GM23338 (cell line): ENCODE measurements at regions not wholly inside any gene's neighbourhood (a gene's known extent, or its start where the extent isn't known, plus 50 kb on each side); places are given as distances from the start of the nearest gene placed in this dataset.
A peak's percentile ranks its signal among the peaks of the same experiment; 100 is the strongest.

Experiments
- ATAC-seq: fragments of 200-7000 bp; cut with Tn5 transposase; 3 replicates; pipeline ENCODE4 v1.9.1; 2020
- DNase-seq: peaks from one replicate; pipeline ENCODE4 v3.0.0-alpha.2; 2015; ENCODE audit warnings: low spot score
- H2AFZ ChIP-seq: fragments of 200-600 bp; sonication (generic); 2 replicates; pipeline ENCODE4 v1.8.0; 2016; ENCODE audit warnings: antibody characterized with exemption, mild to moderate bottlenecking, moderate library complexity
- H3F3A ChIP-seq: fragments of 200-600 bp; sonication (generic); replicated peaks from 2 replicates; pipeline ENCODE4 v1.8.0; 2017; ENCODE audit warnings: antibody characterized with exemption, mixed run types, low read depth
- H3K27ac ChIP-seq: fragments of 200-600 bp; sonication (generic); 2 replicates; pipeline ENCODE4 v1.6.1; 2016; ENCODE audit warnings: low read depth
- H3K27me3 ChIP-seq: fragments of 200-600 bp; sonication (generic); 2 replicates; pipeline ENCODE4 v1.8.0; 2016; ENCODE audit warnings: mild to moderate bottlenecking, mixed run types, moderate library complexity; ENCODE audit not compliant: insufficient read depth
- H3K36me3 ChIP-seq: fragments of 200-600 bp; sonication (generic); 2 replicates; pipeline ENCODE4 v1.8.0; 2016; ENCODE audit warnings: mild to moderate bottlenecking; ENCODE audit not compliant: insufficient read depth
- H3K4me1 ChIP-seq: fragments of 200-600 bp; sonication (generic); 2 replicates; pipeline ENCODE4 v1.8.0; 2016; ENCODE audit warnings: mild to moderate bottlenecking, moderate library complexity; ENCODE audit not compliant: insufficient read depth
- H3K4me2 ChIP-seq: fragments of 200-600 bp; sonication (generic); 2 replicates; pipeline ENCODE4 v1.7.1; 2017; ENCODE audit warnings: mixed run types
- H3K4me3 ChIP-seq: fragments of 200-600 bp; sonication (generic); 2 replicates; pipeline ENCODE4 v1.6.1; 2016; ENCODE audit warnings: mixed run types
- H3K79me2 ChIP-seq: fragments of 200-600 bp; sonication (generic); replicated peaks from 2 replicates; pipeline ENCODE4 v1.8.0; 2017; ENCODE audit warnings: mild to moderate bottlenecking; ENCODE audit not compliant: insufficient read depth
- H3K9me2 ChIP-seq: fragments of 200-600 bp; sonication (generic); 2 replicates; pipeline ENCODE4 v1.8.0; 2017; ENCODE audit not compliant: insufficient read depth
- H4K20me1 ChIP-seq: fragments of 200-600 bp; sonication (generic); replicated peaks from 2 replicates; pipeline ENCODE4 v1.8.0; 2017; ENCODE audit warnings: mild to moderate bottlenecking; ENCODE audit not compliant: insufficient read depth
- H3K27ac Mint-ChIP-seq: 2 replicates; pipeline ENCODE4 v1.8.0; 2020; ENCODE audit warnings: inconsistent platforms, mild to moderate bottlenecking, moderate library complexity, mixed read lengths
- H3K27me3 Mint-ChIP-seq: 3 replicates; pipeline ENCODE4 v1.8.0; 2022; ENCODE audit warnings: low read depth, mild to moderate bottlenecking, moderate library complexity, mixed read lengths, inconsistent platforms; ENCODE audit not compliant: insufficient read depth, poor library complexity
- H3K36me3 Mint-ChIP-seq: 3 replicates; pipeline ENCODE4 v1.8.0; 2021; ENCODE audit warnings: low read depth, mild to moderate bottlenecking, inconsistent platforms, moderate library complexity, mixed read lengths
- H3K4me1 Mint-ChIP-seq: 3 replicates; pipeline ENCODE4 v1.8.0; 2020; ENCODE audit warnings: mild to moderate bottlenecking, inconsistent platforms, mixed read lengths
- H3K4me3 Mint-ChIP-seq: 3 replicates; pipeline ENCODE4 v1.8.0; 2021; ENCODE audit warnings: moderate library complexity, mild to moderate bottlenecking, inconsistent platforms, mixed read lengths
- H3K9me3 Mint-ChIP-seq: 3 replicates; pipeline ENCODE4 v1.8.0; 2020; ENCODE audit warnings: moderate library complexity, mild to moderate bottlenecking, inconsistent platforms, mixed read lengths
- CREB1 ChIP-seq: fragments of 250-450 bp; sonication (Bioruptor Pico); IDR thresholded peaks from 2 replicates; pipeline ENCODE4 v1.5.0; 2020; ENCODE audit warnings: low read depth, mild to moderate bottlenecking, moderate library complexity
- CTCF ChIP-seq, 2 experiments: fragments of 200-600 bp in 1 of 2; sonication (generic) in 1 of 2; conservative IDR thresholded peaks; 2 replicates each; pipeline versions ENCODE4 v1.5.1 to v1.6.1; 2016 to 2017; ENCODE audit warnings: antibody characterized with exemption in 2 of 2, low read depth in 2 of 2, mild to moderate bottlenecking in 2 of 2, moderate library complexity in 1 of 2
- ETS1 ChIP-seq: IDR thresholded peaks from 2 replicates; pipeline ENCODE4 v1.6.1; 2016; ENCODE audit warnings: antibody characterized with exemption
- EZH2 ChIP-seq: fragments of 200-600 bp; sonication (generic); IDR thresholded peaks from one replicate; pipeline ENCODE4 v1.8.0; 2017; ENCODE audit warnings: antibody characterized with exemption, mild to moderate bottlenecking, low read depth; ENCODE audit not compliant: unreplicated experiment
- EZH2phosphoT487 ChIP-seq: fragments of 200-600 bp; sonication (generic); IDR thresholded peaks from one replicate; pipeline ENCODE4 v1.8.1; 2018; ENCODE audit warnings: antibody characterized with exemption; ENCODE audit not compliant: unreplicated experiment
- JUNB ChIP-seq: IDR thresholded peaks from one replicate; pipeline ENCODE4 v1.6.1; 2016; ENCODE audit warnings: antibody characterized with exemption; ENCODE audit not compliant: unreplicated experiment
- NANOG ChIP-seq: IDR thresholded peaks from 2 replicates; pipeline ENCODE4 v1.6.1; 2016; ENCODE audit warnings: antibody characterized with exemption, borderline replicate concordance
- POLR2AphosphoS5 ChIP-seq: IDR thresholded peaks from 2 replicates; pipeline ENCODE4 v1.6.1; 2016; ENCODE audit warnings: antibody characterized with exemption, low read depth
- STAT1 ChIP-seq: IDR thresholded peaks from one replicate; pipeline ENCODE4 v1.6.1; 2016; ENCODE audit warnings: antibody characterized with exemption; ENCODE audit not compliant: unreplicated experiment
- ZNF114 ChIP-seq: fragments of 250-450 bp; sonication (Bioruptor Pico); IDR thresholded peaks from 2 replicates; pipeline ENCODE4 v1.5.0; 2020; ENCODE audit warnings: mild to moderate bottlenecking, moderate library complexity
- ZNF331 ChIP-seq: fragments of 250-450 bp; sonication (Bioruptor Pico); IDR thresholded peaks from 2 replicates; pipeline ENCODE4 v1.5.0; 2020; ENCODE audit warnings: low read depth, mild to moderate bottlenecking, moderate library complexity
- TF ChIP-seq, protein P1 (sequence below): IDR thresholded peaks from one replicate; pipeline ENCODE4 v1.6.1; 2018; ENCODE audit warnings: antibody characterized with exemption; ENCODE audit not compliant: unreplicated experiment

DNA sequence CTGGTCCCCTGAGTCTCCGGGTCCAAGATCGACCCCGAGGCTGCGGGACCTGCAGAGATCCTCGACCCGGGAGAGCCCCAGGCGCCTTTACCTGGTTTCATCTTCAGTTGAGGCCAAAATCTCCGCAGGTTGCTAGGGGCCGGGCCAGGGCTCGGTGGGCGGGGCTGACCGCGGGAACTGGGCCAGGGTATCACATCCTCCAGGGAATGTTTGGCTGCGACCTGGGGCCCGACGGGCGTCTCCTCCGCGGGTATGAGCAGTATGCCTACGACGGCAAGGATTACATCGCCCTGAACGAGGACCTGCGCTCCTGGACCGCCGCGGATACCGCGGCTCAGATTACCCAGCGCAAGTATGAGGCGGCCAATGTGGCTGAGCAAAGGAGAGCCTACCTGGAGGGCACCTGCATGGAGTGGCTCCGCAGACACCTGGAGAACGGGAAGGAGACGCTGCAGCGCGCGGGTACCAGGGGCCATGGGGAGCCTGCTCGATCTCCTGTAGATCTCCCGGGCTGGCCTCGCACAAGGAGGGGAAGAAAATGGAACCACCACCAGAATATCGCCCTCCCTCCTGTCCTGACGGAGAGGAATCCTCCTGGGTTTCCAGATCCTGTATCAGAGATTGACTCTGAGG lies 53.8 kb upstream of the POLR1H start:
- H3K4me1 Mint-ChIP-seq: peaks cover 14% of the 10 kb centered on the region
- ATAC-seq (peak; percentile 82), DNase-seq (peak; percentile 89)
- no peaks in the 10 kb centered on the region for H3K9me3 Mint-ChIP-seq
- peak overlapping the region; percentile 79 for H3K4me3 ChIP-seq
- no peaks in the 10 kb centered on the region for H3K9me2 ChIP-seq
- no peak overlapping the region for H3K27ac Mint-ChIP-seq
- no peaks in the 10 kb centered on the region for H3K36me3 Mint-ChIP-seq
- peak overlapping the region; percentile 78 for H3K4me3 Mint-ChIP-seq
- TF ChIP-seq ETS1 (no peak), NANOG (no peak), POLR2AphosphoS5 (0 out of 2 replicates have a peak, but pooled peaks have one; percentile 13)
- H3K79me2 ChIP-seq: no peaks in the 10 kb centered on the region
- peaks cover 5% of the 10 kb centered on the region for H3K4me1 ChIP-seq
- 0 out of 2 replicates have a peak, but pooled peaks cover 3% of the 10 kb centered on the region for H4K20me1 ChIP-seq
- peak overlapping the region; percentile 93 for H2AFZ ChIP-seq
- H3F3A ChIP-seq: no peaks in the 10 kb centered on the region; the same call in 1 of the 2 replicates
- no peak overlapping the region for H3K27ac ChIP-seq
- H3K27me3 Mint-ChIP-seq: peaks cover 38% of the 10 kb centered on the region
- peaks cover 84% of the 10 kb centered on the region for H3K27me3 ChIP-seq
- peak overlapping the region; percentile 93 for H3K4me2 ChIP-seq
- H3K36me3 ChIP-seq: no peaks in the 10 kb centered on the region

GRCh38 chr6:30009113-30009512 lies 52.0 kb upstream of the POLR1H start:
- no peak for DNase-seq
- Mint-ChIP-seq H3K4me3 (no peak overlapping the region), H3K27me3 (peaks cover 41% of the 10 kb centered on the region), H3K27ac (no peak overlapping the region), H3K9me3 (no peaks in the 10 kb centered on the region), H3K36me3 (no peaks in the 10 kb centered on the region), H3K4me1 (peaks cover 18% of the 10 kb centered on the region)
- Histone ChIP-seq H3K4me1 (peaks cover 5% of the 10 kb centered on the region), H3K27ac (no peak overlapping the region), H3K27me3 (peaks cover 67% of the 10 kb centered on the region), H3K4me3 (no peak overlapping the region), H4K20me1 (0 out of 2 replicates have a peak, but pooled peaks cover 3% of the 10 kb centered on the region), H3K79me2 (no peaks in the 10 kb centered on the region), H3K9me2 (no peaks in the 10 kb centered on the region), H3F3A (no peaks in the 10 kb centered on the region; the same call in 1 of the 2 replicates), H3K4me2 (no peak overlapping the region), H2AFZ (no peak overlapping the region), H3K36me3 (no peaks in the 10 kb centered on the region)
- no peak for ATAC-seq
- TF ChIP-seq NANOG (no peak), CREB1 (CRISPR knock-in tag) (no peak), ETS1 (no peak), CTCF (conservative IDR thresholded peaks at IDR 0.05; ENCODE audit: low read depth in 2 of 2) (no peak), ZNF331 (CRISPR knock-in tag) (no peak), JUNB (no peak), EZH2 (no peak), STAT1 (no peak), POLR2AphosphoS5 (no peak), ZNF114 (CRISPR knock-in tag) (no peak), EZH2phosphoT487 (no peak)
- TF ChIP-seq, protein P1, sequence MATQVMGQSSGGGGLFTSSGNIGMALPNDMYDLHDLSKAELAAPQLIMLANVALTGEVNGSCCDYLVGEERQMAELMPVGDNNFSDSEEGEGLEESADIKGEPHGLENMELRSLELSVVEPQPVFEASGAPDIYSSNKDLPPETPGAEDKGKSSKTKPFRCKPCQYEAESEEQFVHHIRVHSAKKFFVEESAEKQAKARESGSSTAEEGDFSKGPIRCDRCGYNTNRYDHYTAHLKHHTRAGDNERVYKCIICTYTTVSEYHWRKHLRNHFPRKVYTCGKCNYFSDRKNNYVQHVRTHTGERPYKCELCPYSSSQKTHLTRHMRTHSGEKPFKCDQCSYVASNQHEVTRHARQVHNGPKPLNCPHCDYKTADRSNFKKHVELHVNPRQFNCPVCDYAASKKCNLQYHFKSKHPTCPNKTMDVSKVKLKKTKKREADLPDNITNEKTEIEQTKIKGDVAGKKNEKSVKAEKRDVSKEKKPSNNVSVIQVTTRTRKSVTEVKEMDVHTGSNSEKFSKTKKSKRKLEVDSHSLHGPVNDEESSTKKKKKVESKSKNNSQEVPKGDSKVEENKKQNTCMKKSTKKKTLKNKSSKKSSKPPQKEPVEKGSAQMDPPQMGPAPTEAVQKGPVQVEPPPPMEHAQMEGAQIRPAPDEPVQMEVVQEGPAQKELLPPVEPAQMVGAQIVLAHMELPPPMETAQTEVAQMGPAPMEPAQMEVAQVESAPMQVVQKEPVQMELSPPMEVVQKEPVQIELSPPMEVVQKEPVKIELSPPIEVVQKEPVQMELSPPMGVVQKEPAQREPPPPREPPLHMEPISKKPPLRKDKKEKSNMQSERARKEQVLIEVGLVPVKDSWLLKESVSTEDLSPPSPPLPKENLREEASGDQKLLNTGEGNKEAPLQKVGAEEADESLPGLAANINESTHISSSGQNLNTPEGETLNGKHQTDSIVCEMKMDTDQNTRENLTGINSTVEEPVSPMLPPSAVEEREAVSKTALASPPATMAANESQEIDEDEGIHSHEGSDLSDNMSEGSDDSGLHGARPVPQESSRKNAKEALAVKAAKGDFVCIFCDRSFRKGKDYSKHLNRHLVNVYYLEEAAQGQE: no peak
